ENCODE measurements at regions not wholly inside any gene's neighbourhood (a gene's known extent, or its start where the extent isn't known, plus 50 kb on each side); places are given as distances from the start of the nearest gene placed in this dataset.

- no peak for DNase-seq (ENCODE audit: low read depth in 2 of 2)
Observed at GRCh38 chr6:18962361-18962905, 575.3 kb downstream of the RNF144B start.

- DNase-seq (ENCODE audit: low read depth in 2 of 2): no peak
Observed at GRCh38 chr6:18963439-18963838, 576.3 kb downstream of the RNF144B start.

GRCh38 chr6:18973251-18973650 is 586.1 kb downstream of the RNF144B start:
- no peak for DNase-seq (ENCODE audit: low read depth in 2 of 2)

- no peak for DNase-seq (ENCODE audit: low read depth in 2 of 2)
Observed at GRCh38 chr6:18976091-18976490, 588.9 kb downstream of the RNF144B start.

GRCh38 chr6:18976966-18977365 is 589.8 kb downstream of the RNF144B start:
- DNase-seq (ENCODE audit: low read depth in 2 of 2): no peak

- DNase-seq (ENCODE audit: low read depth in 2 of 2): no peak
Observed at GRCh38 chr6:18978337-18979128, 591.4 kb downstream of the RNF144B start.

- DNase-seq (ENCODE audit: low read depth in 2 of 2): no peak
Observed at GRCh38 chr6:18985061-18985460, 597.9 kb downstream of the RNF144B start.

GRCh38 chr6:18985996-18986395 is 598.8 kb downstream of the RNF144B start:
- no peak for DNase-seq (ENCODE audit: low read depth in 2 of 2)

- no peak for DNase-seq (ENCODE audit: low read depth in 2 of 2)
Observed at GRCh38 chr6:18988636-18989035, 601.5 kb downstream of the RNF144B start.

- peak in 1 of 2 experiments; percentile 21 for DNase-seq (ENCODE audit: low read depth in 2 of 2)
Observed at GRCh38 chr6:18990059-18990978, 603.2 kb downstream of the RNF144B start.

- no peak for DNase-seq (ENCODE audit: low read depth in 2 of 2)
Observed at GRCh38 chr6:18997375-18997826, 610.3 kb downstream of the RNF144B start.

- DNase-seq (ENCODE audit: low read depth in 2 of 2): no peak
Observed at GRCh38 chr6:19002976-19003560, 615.9 kb downstream of the RNF144B start.

- no peak for DNase-seq (ENCODE audit: low read depth in 2 of 2)
Observed at GRCh38 chr6:19004176-19004575, 617.0 kb downstream of the RNF144B start.

GRCh38 chr6:19009769-19010168 is 622.6 kb downstream of the RNF144B start:
- DNase-seq (ENCODE audit: low read depth in 2 of 2): no peak

GRCh38 chr6:19013026-19013705 is 626.0 kb downstream of the RNF144B start:
- no peak for DNase-seq (ENCODE audit: low read depth in 2 of 2)

- DNase-seq (ENCODE audit: low read depth in 2 of 2): no peak
Observed at GRCh38 chr6:19024737-19025136, 637.6 kb downstream of the RNF144B start.

- DNase-seq (ENCODE audit: low read depth in 2 of 2): no peak
Observed at GRCh38 chr6:19028201-19028600, 641.1 kb downstream of the RNF144B start.

- no peak for DNase-seq (ENCODE audit: low read depth in 2 of 2)
Observed at GRCh38 chr6:19032591-19033295, 645.6 kb downstream of the RNF144B start.

- DNase-seq (ENCODE audit: low read depth in 2 of 2): no peak
Observed at GRCh38 chr6:19033683-19034082, 646.5 kb downstream of the RNF144B start.

GRCh38 chr6:19034986-19035385 is 647.8 kb downstream of the RNF144B start:
- no peak for DNase-seq (ENCODE audit: low read depth in 2 of 2)
